GM13976 (cell line): ENCODE measurements at regions not wholly inside any gene's neighbourhood (a gene's known extent, or its start where the extent isn't known, plus 50 kb on each side); places are given as distances from the start of the nearest gene placed in this dataset.

Experiments
- DNase-seq: peaks from one replicate; pipeline ENCODE4 v3.0.0; 2012; ENCODE audit warnings: low spot score
- in situ Hi-C: fragments of 300-500 bp; cut with MboI; formaldehyde crosslinking; loops from one replicate; pipeline ENCODE4 v1.12.0; 2022; ENCODE audit warnings: low sequenced_read_pairs, mixed read lengths, inconsistent platforms; ENCODE audit not compliant: unreplicated experiment
- TF ChIP-seq, protein P1 (sequence below): IDR thresholded peaks from 2 replicates; pipeline ENCODE4 v1.5.1; 2012; ENCODE audit warnings: borderline replicate concordance, mild to moderate bottlenecking; ENCODE audit not compliant: insufficient read depth; ENCODE audit errors: extremely low read depth, missing control alignments, control extremely low read depth

DNA sequence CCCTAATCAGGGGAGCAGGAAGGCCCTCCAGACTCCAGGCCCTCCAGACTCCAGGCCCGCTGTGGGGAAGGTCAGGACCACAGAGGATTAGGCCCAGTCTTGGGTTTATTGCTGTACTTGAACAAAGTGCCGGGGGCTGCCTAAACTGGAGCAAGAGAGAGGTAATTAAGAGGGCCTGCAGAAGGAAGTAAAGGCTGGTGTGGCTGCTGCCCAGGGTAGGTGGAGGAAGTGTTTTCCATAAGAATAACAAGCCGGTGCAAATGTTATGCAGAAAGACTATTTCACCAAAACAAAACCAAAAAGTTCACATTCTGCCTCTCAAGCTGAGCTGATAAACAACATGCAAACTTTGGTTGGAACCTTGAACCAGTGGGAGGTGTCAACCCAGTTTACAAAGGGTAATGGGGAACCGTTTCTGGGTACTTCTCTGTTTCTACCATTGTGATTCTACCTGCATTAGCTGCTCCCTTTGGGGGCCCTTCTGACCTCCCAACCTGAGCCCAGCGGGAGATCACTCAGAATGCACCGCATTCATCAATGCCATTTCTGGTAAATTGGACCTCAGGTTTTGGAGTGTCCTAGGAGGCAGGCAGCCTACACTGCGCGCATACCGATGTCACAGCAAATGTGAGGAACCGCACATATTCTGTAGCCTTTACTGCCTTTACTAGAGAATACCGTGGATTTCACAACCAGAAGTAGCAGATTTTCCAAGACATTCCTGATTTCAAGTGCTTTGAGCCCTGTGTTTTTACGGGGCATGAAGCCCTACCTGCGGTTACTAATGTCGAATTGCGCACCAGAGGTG, 59.7 kb upstream of the BCOR start:
- in situ Hi-C loops: no loop called here
- DNase-seq: no peak
- TF ChIP-seq, protein P1, sequence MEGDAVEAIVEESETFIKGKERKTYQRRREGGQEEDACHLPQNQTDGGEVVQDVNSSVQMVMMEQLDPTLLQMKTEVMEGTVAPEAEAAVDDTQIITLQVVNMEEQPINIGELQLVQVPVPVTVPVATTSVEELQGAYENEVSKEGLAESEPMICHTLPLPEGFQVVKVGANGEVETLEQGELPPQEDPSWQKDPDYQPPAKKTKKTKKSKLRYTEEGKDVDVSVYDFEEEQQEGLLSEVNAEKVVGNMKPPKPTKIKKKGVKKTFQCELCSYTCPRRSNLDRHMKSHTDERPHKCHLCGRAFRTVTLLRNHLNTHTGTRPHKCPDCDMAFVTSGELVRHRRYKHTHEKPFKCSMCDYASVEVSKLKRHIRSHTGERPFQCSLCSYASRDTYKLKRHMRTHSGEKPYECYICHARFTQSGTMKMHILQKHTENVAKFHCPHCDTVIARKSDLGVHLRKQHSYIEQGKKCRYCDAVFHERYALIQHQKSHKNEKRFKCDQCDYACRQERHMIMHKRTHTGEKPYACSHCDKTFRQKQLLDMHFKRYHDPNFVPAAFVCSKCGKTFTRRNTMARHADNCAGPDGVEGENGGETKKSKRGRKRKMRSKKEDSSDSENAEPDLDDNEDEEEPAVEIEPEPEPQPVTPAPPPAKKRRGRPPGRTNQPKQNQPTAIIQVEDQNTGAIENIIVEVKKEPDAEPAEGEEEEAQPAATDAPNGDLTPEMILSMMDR: no peak

DNA sequence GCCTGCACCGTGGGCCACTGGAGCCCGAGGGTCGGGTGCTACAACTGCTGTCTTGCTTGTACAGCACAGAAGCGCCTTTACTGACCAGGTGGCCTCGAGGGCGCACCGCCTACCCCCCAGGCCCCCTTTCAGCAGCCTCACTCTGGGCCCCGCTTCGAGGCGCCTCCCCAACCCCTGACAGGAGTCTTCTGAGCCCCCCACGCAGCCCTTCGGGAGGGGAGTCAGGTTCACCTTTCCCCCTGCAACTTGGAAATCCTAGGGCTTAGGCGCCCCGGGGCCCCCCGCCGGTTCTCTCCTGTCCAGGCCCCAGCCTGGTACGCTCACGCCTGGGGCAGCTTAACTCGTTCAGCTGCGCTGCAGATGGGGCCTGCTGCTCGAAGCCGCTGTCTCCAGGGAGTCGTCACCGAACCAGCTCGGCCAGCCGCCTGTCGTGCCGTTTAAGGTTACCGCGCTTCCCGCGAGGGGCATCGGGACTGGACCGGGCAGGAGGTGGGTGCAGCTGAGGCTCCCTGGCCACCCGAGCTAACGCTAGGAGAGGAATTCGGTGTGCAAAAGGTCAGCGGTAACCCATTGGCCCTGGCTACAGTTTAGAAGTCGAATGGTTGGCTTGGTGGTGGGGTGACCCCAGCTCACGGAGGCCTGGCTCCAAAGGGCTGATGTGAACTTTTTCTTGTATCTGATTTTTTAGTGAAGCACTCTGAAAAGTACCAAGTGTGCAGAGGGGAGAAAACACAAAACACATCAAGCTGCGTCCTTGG, 58.9 kb upstream of the BCOR start:
- in situ Hi-C loops: no loop called here
- DNase-seq: no peak
- TF ChIP-seq, protein P1: no peak

- in situ Hi-C loops: no loop called here
- no peak for DNase-seq
- TF ChIP-seq, protein P1: no peak
Observed at GRCh38 chrX:40155589-40156469, 58.1 kb upstream of the BCOR start.

DNA sequence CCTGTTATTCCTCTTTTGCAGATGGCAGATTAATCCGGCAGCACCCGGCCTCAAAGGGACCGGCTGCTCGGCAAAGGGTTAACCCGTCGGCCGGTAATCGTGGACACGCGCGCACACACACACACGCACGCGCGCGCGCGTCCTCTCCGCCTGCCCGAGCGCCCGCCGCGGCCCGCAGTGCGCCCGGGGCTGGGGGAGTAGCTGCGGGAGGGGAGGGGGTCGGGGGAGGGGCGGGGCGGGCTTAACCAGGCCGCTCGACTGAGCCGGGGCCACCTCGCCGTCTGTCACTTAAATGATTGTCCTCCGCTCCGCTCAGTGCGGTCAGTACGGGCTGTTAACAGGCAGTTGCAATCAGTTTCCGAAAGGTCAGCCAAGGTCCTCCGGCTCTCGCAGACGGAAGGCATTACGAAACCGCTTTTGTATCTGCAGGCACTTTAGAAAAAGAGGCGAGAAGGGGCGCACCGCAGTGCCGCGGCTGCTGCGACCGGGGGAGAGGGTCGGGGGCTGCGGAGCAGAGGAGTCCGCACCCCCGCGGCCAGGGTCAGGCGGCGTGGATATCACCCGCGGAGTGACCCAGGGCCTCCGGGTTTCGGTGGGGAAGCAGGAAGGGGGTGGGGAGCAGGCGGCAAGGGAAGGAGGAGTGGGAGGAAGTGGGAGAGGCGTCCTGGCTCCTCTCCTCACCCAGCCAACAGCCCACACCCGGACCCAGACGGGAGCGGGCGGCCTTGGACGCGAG, 57.3 kb upstream of the BCOR start:
- DNase-seq: peak; percentile 75
- TF ChIP-seq, protein P1: no peak
- in situ Hi-C loops: no loop called here

DNA sequence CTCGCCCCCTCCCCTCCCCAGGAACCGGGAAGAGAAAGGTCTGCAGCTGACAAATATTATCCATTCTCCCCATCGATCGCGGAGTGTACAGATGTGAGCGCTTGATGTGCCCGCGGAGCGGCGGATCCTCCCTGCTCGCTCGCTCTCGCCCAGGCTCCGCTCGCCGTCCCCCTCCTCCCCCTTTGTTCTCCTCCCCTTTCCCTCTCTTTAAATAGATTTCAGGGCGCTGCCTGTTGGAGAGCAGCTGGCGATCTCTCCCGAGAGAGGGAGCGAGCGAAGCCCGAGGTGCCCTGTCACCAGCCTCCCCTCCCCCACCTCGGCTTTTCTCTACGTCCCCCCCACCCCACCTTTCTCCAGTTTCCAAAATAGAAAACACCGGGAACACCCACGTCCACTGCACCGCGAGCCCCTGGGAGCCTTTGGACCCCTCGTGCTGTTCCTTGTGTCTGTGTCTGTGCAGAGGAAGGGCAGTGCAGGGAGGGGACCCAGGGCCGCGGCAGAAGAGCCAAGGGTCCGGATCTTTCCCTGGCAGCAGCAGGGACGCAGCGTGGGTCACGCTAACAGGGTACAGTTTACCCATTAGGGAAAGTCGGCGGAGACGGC, 56.6 kb upstream of the BCOR start:
- TF ChIP-seq, protein P1: no peak
- in situ Hi-C loops: no loop called here
- DNase-seq: no peak
